Fibroblast of villous mesenchyme (primary cell): ENCODE measurements at regions not wholly inside any gene's neighbourhood (a gene's known extent, or its start where the extent isn't known, plus 50 kb on each side); places are given as distances from the start of the nearest gene placed in this dataset.

Experiments
- DNase-seq: peaks from one replicate; pipeline ENCODE4 v3.0.0-alpha.2; 2010; ENCODE audit warnings: low read depth
- H3K4me3 ChIP-seq: 2 replicates; pipeline ENCODE4 v1.5.1; 2011; ENCODE audit warnings: low read depth, mild to moderate bottlenecking, low read length
- TF ChIP-seq, protein P1 (sequence below): IDR thresholded peaks from 2 replicates; pipeline ENCODE4 v1.5.1; 2012; ENCODE audit warnings: low read depth, mild to moderate bottlenecking, low read length; ENCODE audit not compliant: insufficient read depth

DNA sequence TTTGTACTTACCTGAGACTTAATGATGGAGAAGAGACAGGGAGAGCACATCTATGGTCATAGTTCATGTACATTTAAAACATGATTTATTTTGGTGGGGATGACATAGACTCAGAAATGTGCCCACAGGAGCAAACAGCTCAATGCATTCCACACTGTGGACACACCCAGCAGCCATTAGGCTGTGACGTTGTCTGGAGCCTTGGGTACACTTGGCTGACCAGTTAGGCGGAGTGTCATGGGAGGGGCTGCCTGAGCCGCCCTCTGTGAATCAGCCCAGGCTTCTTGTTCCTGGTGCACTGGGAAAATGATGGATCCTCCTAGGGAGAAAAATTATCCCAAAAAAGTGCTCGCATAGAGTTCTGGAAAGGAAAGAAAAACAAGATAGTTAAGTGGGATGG, 231.0 kb upstream of the GMDS start:
- no peak for DNase-seq
- TF ChIP-seq, protein P1, sequence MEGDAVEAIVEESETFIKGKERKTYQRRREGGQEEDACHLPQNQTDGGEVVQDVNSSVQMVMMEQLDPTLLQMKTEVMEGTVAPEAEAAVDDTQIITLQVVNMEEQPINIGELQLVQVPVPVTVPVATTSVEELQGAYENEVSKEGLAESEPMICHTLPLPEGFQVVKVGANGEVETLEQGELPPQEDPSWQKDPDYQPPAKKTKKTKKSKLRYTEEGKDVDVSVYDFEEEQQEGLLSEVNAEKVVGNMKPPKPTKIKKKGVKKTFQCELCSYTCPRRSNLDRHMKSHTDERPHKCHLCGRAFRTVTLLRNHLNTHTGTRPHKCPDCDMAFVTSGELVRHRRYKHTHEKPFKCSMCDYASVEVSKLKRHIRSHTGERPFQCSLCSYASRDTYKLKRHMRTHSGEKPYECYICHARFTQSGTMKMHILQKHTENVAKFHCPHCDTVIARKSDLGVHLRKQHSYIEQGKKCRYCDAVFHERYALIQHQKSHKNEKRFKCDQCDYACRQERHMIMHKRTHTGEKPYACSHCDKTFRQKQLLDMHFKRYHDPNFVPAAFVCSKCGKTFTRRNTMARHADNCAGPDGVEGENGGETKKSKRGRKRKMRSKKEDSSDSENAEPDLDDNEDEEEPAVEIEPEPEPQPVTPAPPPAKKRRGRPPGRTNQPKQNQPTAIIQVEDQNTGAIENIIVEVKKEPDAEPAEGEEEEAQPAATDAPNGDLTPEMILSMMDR, result no peak
- H3K4me3 ChIP-seq, result no peak overlapping the region

DNA sequence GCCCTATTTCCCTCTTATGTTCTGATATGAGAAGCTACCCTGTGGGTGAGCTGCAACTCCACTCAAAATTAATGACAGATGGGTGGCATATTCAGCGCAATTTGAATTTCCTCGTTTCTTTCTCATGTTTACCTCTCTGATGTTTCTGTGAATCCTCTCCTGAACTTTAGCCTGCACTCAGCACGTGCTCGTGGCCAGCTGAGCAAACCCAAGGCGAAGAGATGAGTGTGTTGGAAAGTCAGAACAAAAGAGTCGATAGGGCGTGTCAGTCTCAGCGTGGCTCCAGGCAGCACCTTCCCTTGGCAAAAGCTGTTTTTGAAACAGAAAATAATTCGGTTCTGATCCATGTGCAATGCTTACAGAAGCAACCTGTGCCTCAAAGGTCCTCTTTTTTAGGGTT, 226.1 kb upstream of the GMDS start:
- TF ChIP-seq, protein P1, result no peak
- DNase-seq, result no peak
- H3K4me3 ChIP-seq, result no peak overlapping the region

DNA sequence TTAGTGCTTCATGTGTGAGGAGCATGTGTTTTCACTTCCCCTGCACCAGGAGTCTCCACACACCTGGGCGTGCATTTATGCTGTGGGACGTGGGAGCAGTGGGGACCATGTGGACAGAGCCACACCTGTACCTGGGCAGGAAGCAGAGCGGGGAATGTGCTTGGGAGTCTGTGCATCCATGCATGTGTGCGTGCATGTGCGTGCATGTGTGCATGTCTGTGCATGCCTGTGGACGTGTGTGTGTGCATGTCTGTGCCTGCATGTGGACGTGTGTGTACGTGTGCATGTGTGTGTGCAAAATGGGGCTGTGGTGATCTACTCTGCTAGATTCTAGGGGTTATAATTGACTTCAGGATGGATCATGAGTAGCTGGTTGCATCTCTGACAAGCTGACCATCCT, 224.0 kb upstream of the GMDS start:
- TF ChIP-seq, protein P1, result no peak
- H3K4me3 ChIP-seq, result no peak overlapping the region

DNA sequence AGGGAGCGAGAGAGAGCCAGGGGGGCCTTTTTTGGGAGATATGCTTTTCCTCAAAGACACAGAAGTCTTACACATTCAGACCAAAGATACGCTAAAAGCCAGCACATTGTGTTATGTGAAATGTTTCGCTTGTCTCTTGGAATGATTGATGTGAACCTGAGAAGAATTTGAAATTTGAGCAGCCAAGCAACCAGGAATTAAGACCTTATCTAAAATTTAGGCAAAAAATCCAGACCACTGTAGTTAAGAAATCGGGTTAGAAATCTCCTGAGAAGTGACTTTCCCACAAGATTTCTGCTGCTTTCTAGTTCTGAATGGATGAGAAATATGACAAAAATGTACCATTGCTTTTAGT, 223.2 kb upstream of the GMDS start:
- no peak overlapping the region for H3K4me3 ChIP-seq
- TF ChIP-seq, protein P1, result no peak
- no peak for DNase-seq

More for the DNA sequence above, 224.0 kb upstream of the GMDS start:
- no peak for DNase-seq

DNA sequence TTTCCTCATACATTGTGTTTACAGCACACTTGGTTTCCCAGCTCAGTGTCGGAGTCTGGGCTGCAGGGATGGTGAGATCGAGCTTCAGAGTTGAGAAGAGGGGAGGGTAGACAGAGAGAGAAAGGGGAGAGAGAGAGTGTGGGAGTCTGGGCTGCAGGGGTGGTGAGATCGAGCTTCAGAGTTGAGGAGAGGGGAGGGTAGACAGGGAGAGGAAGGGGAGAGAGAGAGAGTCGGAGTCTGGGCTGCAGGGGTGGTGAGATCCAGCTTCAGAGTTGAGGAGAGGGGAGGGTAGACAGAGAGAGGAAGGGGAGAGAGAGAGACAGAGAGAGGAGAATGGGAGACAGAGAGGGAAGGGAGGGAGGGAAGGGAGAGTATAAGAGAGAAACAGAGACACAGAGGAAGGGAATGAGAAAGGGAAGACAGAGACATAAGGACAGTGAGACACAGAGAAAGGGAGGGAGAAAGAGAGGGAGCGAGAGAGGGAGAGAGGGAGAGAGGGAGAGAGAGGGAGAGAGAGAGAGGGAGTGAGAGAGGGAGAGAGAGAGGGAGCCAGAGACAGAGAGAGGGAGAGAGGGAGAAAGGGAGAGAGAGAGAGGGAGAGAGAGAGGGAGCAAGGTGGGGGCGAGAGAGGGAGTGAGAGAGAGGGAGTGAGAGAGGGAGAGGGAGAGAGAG, 222.7 kb upstream of the GMDS start:
- no peak for DNase-seq
- TF ChIP-seq, protein P1, result no peak
- H3K4me3 ChIP-seq, result no peak overlapping the region

DNA sequence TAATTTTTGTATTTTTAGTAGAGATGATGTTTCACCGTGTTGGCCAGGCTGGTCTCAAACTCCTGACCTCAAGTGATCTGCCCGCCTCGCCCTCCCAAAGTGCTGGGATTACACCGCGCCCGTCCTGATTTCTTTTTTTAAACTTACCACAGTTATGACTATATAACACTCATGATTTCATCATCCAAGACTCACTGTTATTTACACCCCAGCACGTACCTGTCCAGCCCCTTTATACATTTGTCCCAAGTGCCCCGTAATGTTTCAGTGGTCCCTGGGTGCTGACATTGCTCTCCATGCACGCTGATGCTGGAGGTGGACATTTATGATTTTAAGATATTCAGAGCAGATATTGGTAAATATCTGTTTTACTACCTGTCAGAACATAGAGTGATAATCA, 219.9 kb upstream of the GMDS start:
- H3K4me3 ChIP-seq, result no peak overlapping the region
- TF ChIP-seq, protein P1, result no peak
- no peak for DNase-seq

DNA sequence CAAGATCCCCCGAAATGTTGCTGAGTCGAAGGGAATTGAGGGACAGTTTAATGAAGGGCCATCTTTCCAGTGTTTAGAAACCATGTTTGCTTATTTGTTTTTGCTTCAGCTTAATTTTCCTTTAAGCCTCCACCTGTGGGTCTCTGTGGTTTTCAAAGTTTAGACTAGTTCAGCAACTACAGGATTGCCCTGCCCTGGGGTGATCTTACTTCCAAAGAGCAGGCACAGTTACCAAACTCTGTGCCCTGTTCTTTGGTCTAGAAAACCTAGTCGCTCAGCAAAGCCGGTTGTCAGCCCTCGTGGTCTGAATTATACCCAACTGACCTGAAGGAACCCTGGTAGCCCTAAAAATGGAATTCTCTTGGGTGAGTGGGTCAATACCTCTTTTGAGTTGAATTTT, 219.2 kb upstream of the GMDS start:
- DNase-seq, result no peak
- TF ChIP-seq, protein P1, result no peak

More for the DNA sequence above, 219.2 kb upstream of the GMDS start:
- no peak overlapping the region for H3K4me3 ChIP-seq
